ENCODE measurements at regions not wholly inside any gene's neighbourhood (a gene's known extent, or its start where the extent isn't known, plus 50 kb on each side); places are given as distances from the start of the nearest gene placed in this dataset.
"Not testable (repeated sequence)": the region's sequence is repeated elsewhere in the genome, so short reads cannot be mapped to it uniquely, and the experiment has no call there.

- DNase-seq, result no peak
Observed at GRCh38 chr3:75248974-75249373, 415.2 kb upstream of the FRG2C start.

- no peak for DNase-seq
Observed at GRCh38 chr3:75254685-75255084, 409.4 kb upstream of the FRG2C start.

GRCh38 chr3:75258825-75259683 lies 405.1 kb upstream of the FRG2C start:
- DNase-seq, result peak in 1 of 2 experiments; percentile 12

- DNase-seq, result not testable (repeated sequence)
Observed at GRCh38 chr3:75260975-75261374, 403.2 kb upstream of the FRG2C start.

GRCh38 chr3:75262661-75263060 lies 401.5 kb upstream of the FRG2C start:
- no peak for DNase-seq

- DNase-seq, result no peak
Observed at GRCh38 chr3:75265897-75266296, 398.2 kb upstream of the FRG2C start.

- not testable (repeated sequence) for DNase-seq
Observed at GRCh38 chr3:75268576-75268975, 395.6 kb upstream of the FRG2C start.

- DNase-seq, result not testable (repeated sequence)
Observed at GRCh38 chr3:75272237-75272636, 391.9 kb upstream of the FRG2C start.

GRCh38 chr3:75272691-75273090 lies 391.4 kb upstream of the FRG2C start:
- DNase-seq, result peak in 1 of 2 experiments; percentile 6

GRCh38 chr3:75285531-75286148 lies 378.5 kb upstream of the FRG2C start:
- not testable (repeated sequence) for DNase-seq

GRCh38 chr3:75288972-75289574 lies 375.1 kb upstream of the FRG2C start:
- DNase-seq, result not testable (repeated sequence)

GRCh38 chr3:75294124-75294523 lies 370.0 kb upstream of the FRG2C start:
- peak in 1 of 2 experiments; percentile 20 for DNase-seq

GRCh38 chr3:75295013-75295412 lies 369.1 kb upstream of the FRG2C start:
- no peak for DNase-seq

GRCh38 chr3:75296858-75297257 lies 367.3 kb upstream of the FRG2C start:
- DNase-seq, result no peak

- DNase-seq, result no peak
Observed at GRCh38 chr3:75300606-75301005, 363.5 kb upstream of the FRG2C start.

- not testable (repeated sequence) for DNase-seq
Observed at GRCh38 chr3:75301050-75301449, 363.1 kb upstream of the FRG2C start.

- no peak for DNase-seq
Observed at GRCh38 chr3:75303741-75304140, 360.4 kb upstream of the FRG2C start.

- no peak for DNase-seq
Observed at GRCh38 chr3:75305901-75306300, 358.2 kb upstream of the FRG2C start.

- not testable (repeated sequence) for DNase-seq
Observed at GRCh38 chr3:75311306-75311705, 352.8 kb upstream of the FRG2C start.

- DNase-seq, result not testable (repeated sequence)
Observed at GRCh38 chr3:75312469-75312868, 351.7 kb upstream of the FRG2C start.

GRCh38 chr3:75319776-75320175 lies 344.4 kb upstream of the FRG2C start:
- DNase-seq, result not testable (repeated sequence)

GRCh38 chr3:75320369-75320768 lies 343.8 kb upstream of the FRG2C start:
- DNase-seq, result no peak

- DNase-seq, result no peak
Observed at GRCh38 chr3:75321060-75321459, 343.1 kb upstream of the FRG2C start.

GRCh38 chr3:75323936-75324335 lies 340.2 kb upstream of the FRG2C start:
- not testable (repeated sequence) for DNase-seq
